WTC11 (cell line): ENCODE measurements at regions not wholly inside any gene's neighbourhood (a gene's known extent, or its start where the extent isn't known, plus 50 kb on each side); places are given as distances from the start of the nearest gene placed in this dataset.

Experiments
- FOXJ3 ChIP-seq: sonication (generic); formaldehyde crosslinking; IDR thresholded peaks from 2 replicates; pipeline ENCODE4 v1.9.0; 2021; ENCODE audit warnings: missing genetic modification reagents, mild to moderate bottlenecking, borderline replicate concordance
- JUN ChIP-seq: sonication (generic); formaldehyde crosslinking; IDR thresholded peaks from 2 replicates; pipeline ENCODE4 v1.8.0; 2023; ENCODE audit warnings: mild to moderate bottlenecking, missing genetic modification reagents
- NFYB ChIP-seq: sonication (generic); formaldehyde crosslinking; conservative IDR thresholded peaks from 2 replicates; pipeline ENCODE4 v1.8.0; 2022; ENCODE audit warnings: low read depth, missing genetic modification reagents
- SMAD3 ChIP-seq: sonication (generic); formaldehyde crosslinking; IDR thresholded peaks from 2 replicates; pipeline ENCODE4 v1.8.0; 2022; ENCODE audit warnings: missing genetic modification reagents, mild to moderate bottlenecking, borderline replicate concordance
- SP1 ChIP-seq: sonication (generic); formaldehyde crosslinking; conservative IDR thresholded peaks from 2 replicates; pipeline ENCODE4 v1.8.1; 2022; ENCODE audit warnings: missing genetic modification reagents
- ZNF232 ChIP-seq: sonication (generic); formaldehyde crosslinking; IDR thresholded peaks from 2 replicates; pipeline ENCODE4 v1.8.0; 2022; ENCODE audit warnings: mild to moderate bottlenecking, missing genetic modification reagents
- TF ChIP-seq, protein P1 (sequence below): sonication (generic); formaldehyde crosslinking; IDR thresholded peaks from 2 replicates; pipeline ENCODE4 v1.8.0; 2023; ENCODE audit warnings: mild to moderate bottlenecking, missing genetic modification reagents
- TF ChIP-seq, protein P2 (sequence below): fragments of 200-600 bp; IDR thresholded peaks from 2 replicates; pipeline ENCODE4 v1.8.0; 2022; ENCODE audit warnings: antibody characterized with exemption
- TF ChIP-seq, protein P3 (sequence below): sonication (generic); formaldehyde crosslinking; IDR thresholded peaks from 2 replicates; pipeline ENCODE4 v1.8.1; 2023; ENCODE audit warnings: mild to moderate bottlenecking, missing genetic modification reagents, moderate library complexity

DNA sequence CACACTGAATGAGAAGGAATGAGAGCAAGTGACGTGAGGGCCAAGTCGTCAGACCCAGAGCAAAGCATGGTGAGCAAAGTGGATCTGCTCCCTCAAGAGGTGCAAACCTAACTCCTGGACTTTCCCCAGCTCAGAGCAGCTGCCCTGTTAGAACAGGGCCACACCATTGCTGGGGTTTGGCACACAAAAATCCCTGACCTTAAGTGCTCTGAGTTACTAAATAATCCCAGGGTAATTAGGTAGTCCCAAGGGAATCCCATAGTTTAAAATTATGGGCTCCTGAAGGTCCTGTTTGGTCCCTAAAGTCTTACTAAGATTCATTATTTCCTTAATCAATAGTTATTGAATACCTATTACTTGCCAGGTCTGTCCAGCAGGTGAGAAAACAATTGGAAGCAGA, 165.1 kb upstream of the TNFAIP3 start:
- TF ChIP-seq NFYB (CRISPR knock-in tag) (no peak), SMAD3 (CRISPR knock-in tag) (no peak), JUN (no peak), SP1 (CRISPR knock-in tag) (no peak), ZNF232 (CRISPR knock-in tag) (no peak), FOXJ3 (no peak)
- TF ChIP-seq, protein P1, sequence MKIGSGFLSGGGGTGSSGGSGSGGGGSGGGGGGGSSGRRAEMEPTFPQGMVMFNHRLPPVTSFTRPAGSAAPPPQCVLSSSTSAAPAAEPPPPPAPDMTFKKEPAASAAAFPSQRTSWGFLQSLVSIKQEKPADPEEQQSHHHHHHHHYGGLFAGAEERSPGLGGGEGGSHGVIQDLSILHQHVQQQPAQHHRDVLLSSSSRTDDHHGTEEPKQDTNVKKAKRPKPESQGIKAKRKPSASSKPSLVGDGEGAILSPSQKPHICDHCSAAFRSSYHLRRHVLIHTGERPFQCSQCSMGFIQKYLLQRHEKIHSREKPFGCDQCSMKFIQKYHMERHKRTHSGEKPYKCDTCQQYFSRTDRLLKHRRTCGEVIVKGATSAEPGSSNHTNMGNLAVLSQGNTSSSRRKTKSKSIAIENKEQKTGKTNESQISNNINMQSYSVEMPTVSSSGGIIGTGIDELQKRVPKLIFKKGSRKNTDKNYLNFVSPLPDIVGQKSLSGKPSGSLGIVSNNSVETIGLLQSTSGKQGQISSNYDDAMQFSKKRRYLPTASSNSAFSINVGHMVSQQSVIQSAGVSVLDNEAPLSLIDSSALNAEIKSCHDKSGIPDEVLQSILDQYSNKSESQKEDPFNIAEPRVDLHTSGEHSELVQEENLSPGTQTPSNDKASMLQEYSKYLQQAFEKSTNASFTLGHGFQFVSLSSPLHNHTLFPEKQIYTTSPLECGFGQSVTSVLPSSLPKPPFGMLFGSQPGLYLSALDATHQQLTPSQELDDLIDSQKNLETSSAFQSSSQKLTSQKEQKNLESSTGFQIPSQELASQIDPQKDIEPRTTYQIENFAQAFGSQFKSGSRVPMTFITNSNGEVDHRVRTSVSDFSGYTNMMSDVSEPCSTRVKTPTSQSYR = no peak
- TF ChIP-seq, protein P2, sequence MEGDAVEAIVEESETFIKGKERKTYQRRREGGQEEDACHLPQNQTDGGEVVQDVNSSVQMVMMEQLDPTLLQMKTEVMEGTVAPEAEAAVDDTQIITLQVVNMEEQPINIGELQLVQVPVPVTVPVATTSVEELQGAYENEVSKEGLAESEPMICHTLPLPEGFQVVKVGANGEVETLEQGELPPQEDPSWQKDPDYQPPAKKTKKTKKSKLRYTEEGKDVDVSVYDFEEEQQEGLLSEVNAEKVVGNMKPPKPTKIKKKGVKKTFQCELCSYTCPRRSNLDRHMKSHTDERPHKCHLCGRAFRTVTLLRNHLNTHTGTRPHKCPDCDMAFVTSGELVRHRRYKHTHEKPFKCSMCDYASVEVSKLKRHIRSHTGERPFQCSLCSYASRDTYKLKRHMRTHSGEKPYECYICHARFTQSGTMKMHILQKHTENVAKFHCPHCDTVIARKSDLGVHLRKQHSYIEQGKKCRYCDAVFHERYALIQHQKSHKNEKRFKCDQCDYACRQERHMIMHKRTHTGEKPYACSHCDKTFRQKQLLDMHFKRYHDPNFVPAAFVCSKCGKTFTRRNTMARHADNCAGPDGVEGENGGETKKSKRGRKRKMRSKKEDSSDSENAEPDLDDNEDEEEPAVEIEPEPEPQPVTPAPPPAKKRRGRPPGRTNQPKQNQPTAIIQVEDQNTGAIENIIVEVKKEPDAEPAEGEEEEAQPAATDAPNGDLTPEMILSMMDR = no peak
- TF ChIP-seq, protein P3, sequence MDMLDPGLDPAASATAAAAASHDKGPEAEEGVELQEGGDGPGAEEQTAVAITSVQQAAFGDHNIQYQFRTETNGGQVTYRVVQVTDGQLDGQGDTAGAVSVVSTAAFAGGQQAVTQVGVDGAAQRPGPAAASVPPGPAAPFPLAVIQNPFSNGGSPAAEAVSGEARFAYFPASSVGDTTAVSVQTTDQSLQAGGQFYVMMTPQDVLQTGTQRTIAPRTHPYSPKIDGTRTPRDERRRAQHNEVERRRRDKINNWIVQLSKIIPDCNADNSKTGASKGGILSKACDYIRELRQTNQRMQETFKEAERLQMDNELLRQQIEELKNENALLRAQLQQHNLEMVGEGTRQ = no peak
